ENCODE measurements at regions not wholly inside any gene's neighbourhood (a gene's known extent, or its start where the extent isn't known, plus 50 kb on each side); places are given as distances from the start of the nearest gene placed in this dataset.

- TF ChIP-seq CTCF (IDR thresholded peaks at IDR 0.05; ENCODE audit: control extremely low read depth in 1 of 3, insufficient read depth in 1 of 3, low read depth in 1 of 3, low read length in 3 of 3) = no peak
- TF ChIP-seq NRF1 (IDR thresholded peaks at IDR 0.05; ENCODE audit: low read depth, low read length) = no peak
- TF ChIP-seq ATF2 (IDR thresholded peaks at IDR 0.05; ENCODE audit: low read length) = no peak
- TF ChIP-seq EZH2 (IDR thresholded peaks at IDR 0.05; ENCODE audit: low read depth, low read length, severe bottlenecking) = no peak
- TF ChIP-seq EP300 (IDR thresholded peaks at IDR 0.05; ENCODE audit: borderline replicate concordance in 1 of 2, low read depth in 2 of 2, low read length in 2 of 2) = no peak
- no peak for TF ChIP-seq SUZ12 (IDR thresholded peaks at IDR 0.05; ENCODE audit: low read length)
- no peak for TF ChIP-seq SAP30 (IDR thresholded peaks at IDR 0.05; ENCODE audit: insufficient read depth, insufficient replicate concordance, low read length)
- TF ChIP-seq, protein P1, sequence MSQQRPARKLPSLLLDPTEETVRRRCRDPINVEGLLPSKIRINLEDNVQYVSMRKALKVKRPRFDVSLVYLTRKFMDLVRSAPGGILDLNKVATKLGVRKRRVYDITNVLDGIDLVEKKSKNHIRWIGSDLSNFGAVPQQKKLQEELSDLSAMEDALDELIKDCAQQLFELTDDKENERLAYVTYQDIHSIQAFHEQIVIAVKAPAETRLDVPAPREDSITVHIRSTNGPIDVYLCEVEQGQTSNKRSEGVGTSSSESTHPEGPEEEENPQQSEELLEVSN (IDR thresholded peaks at IDR 0.05) = no peak
- no peak for TF ChIP-seq CEBPB (IDR thresholded peaks at IDR 0.05; ENCODE audit: low read depth, low read length)
- TF ChIP-seq TCF12 (IDR thresholded peaks at IDR 0.05; ENCODE audit: low read depth, low read length) = no peak
- no peak for TF ChIP-seq MAX (IDR thresholded peaks at IDR 0.05)
- TF ChIP-seq HDAC2 (IDR thresholded peaks at IDR 0.05; ENCODE audit: borderline replicate concordance in 1 of 2, low read depth in 2 of 2, low read length in 2 of 2) = no peak
These were observed 108.1 kb upstream of the THBS1 start for GRCh38 chr15:39472621-39473297.
